ENCODE measurements at regions not wholly inside any gene's neighbourhood (a gene's known extent, or its start where the extent isn't known, plus 50 kb on each side); places are given as distances from the start of the nearest gene placed in this dataset.
A peak's percentile ranks its signal among the peaks of the same experiment; 100 is the strongest.

DNA sequence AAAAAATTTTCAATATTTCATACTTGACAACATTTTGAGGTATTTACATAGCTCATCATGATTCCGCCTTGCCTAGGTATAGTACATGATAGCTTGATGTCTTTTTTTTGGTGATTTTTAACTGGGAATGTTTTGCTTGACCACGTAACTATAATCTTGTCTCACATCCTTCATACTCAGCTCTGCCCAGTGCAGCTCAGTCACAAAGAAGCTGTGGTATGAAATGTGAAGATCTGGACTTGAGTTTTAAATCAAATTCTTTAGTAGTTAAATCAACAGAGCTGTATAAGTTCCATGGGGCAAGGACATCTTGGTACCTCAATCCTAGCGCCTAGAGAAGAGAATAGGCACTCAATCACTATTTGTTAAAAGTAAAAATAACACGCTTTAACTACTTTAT, 276.3 kb upstream of the DKK2 start:
- DNase-seq, result no peak

DNA sequence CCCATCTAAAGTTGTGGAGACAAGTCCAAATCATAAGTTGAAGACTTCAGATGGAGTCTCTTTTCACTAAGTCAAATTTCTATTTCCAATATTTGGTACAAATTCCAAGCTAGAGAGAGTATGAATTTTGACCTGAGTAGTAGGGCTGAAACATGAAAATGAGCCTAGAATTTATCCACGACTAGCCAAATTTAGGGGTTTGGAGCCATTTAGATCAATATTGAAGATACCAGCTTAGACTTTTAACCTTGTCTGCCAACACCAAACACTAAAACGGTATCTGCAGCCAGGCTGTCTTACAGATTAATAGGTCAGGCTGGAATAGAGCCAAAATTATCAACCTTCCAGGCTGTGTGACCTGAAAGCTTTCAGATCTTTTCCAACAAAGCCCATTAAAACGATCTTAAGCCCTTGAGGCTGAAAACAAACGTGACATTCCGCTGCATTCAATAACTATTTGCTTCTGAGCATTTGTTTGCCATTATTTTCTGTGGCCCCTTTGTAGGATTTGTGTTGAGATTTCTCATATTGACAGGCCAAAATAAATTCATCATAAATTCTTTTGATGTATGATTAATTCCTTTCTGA, 268.7 kb upstream of the DKK2 start:
- no peak for DNase-seq

DNA sequence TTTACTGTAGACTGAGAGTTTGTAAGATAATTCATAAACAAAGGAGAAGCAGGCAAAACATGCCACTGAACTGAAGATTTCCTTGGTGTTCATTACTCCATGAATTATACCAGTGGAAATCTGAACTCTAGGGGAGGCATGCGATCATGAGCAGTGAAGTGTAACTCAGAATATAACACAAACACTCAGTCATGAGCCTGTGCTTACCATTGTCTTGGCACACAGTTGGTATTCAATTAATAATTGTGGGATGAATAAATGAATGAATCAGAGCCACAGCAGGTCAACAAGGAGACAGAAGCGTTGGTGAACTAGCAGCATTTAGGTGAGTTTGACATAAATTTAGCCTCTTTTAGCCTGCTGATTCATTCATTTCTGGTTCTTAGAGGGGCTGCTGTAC, 263.5 kb upstream of the DKK2 start:
- no peak for DNase-seq

DNA sequence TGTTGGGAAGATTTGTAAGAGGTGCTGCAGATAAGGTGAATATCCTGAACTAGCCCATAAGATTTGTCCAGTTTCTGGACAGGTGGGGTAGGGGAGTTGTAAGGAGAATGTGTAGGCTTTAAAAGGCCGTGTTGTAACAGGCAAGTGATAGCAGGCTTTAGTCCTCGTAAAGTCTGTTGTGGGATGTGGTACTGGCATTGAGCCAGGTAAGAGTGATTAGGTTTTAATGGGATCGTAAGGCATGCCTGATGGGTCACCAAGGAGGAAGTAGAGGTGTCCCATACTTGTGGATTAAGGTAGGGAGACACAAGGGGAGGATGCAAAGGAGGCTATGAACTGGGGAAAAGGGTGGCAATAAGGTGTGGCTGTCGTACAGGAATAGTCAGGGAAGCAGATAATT, 256.9 kb upstream of the DKK2 start:
- DNase-seq, result no peak

DNA sequence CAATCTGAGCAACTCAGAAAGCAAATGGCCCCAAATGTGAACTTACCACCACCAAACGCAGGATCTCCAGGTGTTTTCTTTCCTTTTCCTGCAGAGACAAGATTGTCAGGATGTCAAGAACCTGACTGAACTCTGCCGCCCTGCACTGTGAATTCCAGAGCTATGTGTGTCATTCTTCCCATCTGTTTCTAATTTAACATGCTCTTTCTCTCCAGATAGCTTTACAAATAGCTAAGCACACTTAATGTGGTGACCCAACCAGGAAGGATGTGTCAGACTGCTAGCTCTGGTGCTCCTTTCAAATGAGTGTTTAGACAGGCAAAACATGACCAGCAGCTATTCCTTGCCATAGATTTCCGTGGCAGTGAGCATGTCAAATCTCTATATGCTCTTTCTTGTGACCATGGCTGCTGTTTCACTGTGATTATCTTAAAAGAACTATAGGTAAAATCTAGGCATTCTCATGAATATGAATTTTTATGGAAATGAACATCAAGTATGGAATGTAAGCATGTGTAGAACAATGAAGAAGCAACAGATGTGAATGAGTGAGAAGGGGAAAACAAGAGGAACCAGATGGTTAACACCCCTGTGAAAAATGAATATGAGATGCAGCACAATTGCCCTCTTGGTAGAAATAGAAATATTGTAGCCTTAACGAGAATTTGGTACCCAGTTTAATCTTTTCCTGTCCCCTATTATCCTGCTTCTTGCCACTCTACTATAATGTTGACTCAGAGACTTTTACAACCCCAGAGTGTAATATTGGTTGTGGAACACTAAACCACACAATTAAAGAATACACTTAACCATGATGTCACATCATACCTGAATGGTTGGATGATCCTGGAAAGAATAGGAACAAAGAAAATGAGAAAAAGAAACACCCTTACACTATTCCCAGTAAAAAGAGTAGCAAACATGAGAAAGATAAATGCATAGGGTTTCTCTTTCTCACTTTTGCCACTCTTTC, 247.8 kb upstream of the DKK2 start:
- peak; percentile 24 for DNase-seq

DNA sequence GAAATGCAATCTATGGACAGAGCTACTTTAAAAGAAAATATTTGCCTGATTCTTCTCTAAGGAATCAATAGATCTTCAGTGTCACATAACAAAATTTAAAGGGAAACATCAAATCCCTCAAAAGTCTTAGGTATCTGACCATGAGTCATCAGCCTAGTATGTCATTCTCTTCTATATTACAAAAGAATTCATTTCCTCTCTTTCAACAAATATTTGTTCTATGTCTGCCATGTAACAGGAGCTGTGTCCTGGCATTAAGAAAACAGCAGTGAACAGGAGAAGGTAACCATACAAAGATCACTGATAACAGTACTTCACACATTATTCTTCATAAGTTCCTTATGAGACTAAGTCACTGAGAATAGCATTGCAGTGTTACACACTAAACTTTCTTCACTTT, 243.6 kb upstream of the DKK2 start:
- DNase-seq, result no peak

DNA sequence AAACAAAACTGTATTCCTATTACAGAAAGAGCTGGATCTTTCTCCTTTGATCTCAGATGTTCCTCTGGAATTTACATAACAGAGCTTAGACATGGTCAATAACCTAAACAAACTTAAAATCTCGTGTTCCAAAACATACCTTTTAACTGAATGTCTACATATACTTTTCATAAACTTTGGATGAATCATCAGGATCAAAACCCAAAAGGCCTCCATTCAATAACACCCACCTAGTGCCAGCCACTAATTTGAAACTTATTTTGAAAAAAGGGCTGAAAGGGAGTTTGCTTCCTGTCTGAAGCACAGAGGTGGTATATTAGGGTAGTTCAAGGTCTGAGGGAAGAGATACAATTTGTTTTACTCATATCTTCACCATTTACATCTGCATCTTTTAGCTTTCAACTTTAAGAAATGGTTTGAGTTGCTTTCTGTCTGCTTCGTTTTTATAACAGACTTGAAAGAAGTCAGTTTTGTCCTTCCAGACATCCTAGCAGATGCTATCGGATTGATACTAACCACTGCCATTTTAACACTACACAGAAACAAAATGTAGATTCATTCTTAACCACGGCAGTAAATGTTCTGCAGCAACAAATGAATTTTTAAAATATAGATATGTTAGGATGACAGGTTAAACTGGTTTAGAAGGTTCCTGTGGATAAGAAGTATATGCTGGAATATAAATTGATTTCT, 242.8 kb upstream of the DKK2 start:
- DNase-seq, result no peak

DNA sequence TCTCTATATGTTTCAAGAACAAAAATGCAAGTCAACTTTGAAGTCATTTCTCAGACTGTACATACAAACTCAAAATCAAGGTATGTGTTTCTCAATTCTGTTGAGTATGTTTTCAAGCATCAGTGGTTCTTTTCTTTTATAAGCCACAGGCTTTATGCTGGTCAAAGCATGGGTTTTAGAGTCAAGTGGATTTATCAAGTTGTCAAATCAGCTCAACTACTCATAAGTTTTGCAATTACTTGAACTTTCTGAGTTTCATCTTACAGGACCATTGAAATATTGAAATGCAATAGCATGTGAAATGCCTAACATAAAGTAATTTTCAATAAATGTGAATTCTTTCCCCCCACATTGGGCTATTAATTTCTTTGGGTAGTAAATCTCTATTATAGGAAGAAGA, 239.9 kb upstream of the DKK2 start:
- no peak for DNase-seq

DNA sequence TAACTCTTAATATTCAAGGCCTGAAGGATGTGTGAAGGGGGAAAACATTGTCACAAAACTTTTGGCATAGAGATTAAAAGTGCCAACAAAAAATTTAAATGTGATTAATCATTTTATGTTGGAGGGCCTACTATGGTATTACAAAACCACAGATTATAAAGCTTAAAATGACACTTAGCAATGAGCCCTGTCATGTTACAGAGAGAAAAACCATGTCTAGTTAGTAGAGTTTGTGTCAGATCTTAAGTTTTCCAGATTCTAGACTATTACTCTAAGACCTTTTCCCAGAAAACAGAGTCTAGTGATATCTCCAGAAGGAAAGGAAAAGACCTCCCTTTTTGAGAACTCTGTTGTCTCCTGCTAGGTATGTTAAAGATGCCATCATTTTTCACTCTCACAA, 239.1 kb upstream of the DKK2 start:
- DNase-seq, result no peak

DNA sequence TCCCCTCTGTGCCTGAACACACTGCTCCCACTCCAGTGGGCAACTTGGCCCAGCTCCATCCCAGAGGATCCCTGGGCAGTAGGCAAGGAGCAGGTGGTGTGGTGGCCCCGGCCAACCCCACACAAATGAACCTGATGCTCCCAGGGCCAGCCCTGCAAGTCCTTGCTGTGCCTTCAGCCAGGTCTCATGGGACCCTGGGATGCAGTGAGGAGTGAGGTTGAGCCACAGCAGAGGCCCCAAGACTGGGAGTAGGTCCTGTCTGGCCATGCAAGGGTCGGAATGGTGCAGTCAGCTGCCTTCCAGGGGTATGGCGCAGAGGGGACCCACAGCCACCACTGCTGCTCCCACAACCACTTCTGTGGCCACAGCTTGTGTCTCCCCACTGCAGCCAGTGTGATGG, 234.5 kb upstream of the DKK2 start:
- DNase-seq, result no peak

DNA sequence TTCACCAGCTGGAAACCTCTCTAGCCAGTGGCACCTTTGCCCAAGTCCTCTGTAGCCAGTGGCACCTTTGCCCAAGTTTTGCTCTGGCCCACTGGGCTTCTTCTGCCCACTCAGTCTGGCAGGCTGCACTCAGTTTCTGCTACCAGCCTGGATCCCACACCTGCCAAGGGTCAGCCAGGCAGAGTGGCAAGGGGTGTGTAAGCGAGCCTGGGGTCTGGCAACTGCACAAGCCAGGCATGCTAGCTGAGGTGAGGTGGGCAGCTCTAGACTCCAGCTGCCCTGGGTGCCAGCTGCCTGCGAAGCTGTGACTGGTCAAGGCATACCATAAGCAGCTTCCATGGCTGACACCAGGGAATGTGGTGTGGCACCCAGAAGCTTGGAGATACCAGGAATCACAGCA, 233.1 kb upstream of the DKK2 start:
- DNase-seq, result no peak

DNA sequence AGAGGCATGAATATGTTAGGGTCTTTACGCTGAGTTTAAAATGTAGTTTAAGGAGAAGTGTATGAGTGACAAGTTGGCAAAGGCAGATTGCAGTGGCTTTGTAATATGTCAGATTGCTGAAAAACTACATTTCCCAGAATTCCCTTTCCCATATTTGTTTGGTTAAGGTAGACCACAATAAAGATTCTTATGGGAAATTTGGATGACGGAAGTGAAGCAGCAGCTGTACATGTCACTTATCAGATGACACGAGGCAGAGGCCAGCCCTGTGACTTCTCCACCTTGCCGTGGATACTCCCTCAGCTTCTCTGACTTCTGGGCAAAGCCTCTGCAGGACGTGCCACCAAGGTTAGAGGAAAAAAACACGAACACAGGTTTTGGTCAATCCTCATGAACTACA, 229.7 kb upstream of the DKK2 start:
- no peak for DNase-seq

DNA sequence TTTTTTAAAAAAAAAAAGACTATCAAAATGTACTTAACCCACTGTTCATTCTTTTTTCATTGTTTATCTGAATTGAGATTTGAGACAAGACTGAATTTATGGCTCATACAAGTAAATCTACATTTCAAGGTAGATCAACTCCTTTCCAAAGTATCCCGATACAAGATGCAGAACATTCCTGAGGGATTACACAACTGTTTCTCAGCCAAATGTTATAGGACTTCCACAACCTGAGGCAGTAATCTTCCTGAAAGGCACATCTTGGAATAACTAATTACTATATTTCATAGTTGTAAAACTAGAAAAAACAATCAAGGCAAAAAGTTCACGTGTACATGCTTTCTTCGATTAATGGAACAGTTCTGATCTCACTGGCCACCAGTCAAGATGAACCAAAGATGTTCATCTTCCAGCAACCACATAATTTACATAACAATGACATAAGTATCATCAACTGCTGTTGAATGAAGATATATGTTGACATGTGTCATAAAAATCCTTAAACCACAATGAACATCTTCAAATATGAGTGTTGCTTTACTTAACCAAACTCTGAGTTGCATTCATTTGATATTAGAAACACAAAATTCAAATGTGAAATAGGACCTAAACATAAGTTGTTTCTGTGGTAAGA, 225.2 kb upstream of the DKK2 start:
- DNase-seq, result no peak

DNA sequence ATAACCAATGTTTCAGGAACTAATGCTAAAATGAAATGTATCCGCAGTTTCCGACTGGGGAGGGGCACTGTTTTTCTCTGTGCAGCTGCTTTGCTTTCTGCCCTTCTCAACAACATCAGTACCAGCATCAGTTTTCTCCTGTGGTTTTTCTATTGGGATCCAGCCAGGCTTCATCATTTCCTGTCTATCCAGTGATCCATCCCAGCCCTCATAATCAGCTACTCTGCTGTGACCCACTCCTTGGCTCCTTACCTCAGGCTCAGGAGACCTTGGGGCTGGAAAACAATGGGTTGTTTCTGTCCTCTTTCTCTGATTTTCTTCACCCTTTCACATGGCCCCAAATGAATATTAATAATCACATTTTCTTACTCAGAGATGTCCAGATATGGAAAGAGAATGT, 222.2 kb upstream of the DKK2 start:
- no peak for DNase-seq

DNA sequence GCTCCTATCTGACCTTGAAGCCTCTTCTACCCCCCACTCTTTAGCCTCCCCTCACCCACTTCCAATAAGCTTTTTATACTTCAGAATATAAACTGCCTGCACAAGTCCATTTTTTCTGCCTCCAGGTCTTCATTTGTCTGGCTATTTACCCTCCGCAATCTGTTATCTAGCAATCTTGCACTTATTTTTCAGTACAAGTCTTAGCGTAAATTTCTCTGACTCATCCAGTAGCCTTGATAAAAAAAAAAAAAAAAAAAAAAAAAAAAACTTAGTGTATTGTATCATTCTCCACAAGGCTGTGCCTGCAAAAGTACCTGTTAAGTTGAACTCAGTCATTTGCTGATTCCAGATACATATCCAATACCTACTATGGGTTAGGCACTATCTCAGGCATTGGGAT, 219.5 kb upstream of the DKK2 start:
- no peak for DNase-seq

DNA sequence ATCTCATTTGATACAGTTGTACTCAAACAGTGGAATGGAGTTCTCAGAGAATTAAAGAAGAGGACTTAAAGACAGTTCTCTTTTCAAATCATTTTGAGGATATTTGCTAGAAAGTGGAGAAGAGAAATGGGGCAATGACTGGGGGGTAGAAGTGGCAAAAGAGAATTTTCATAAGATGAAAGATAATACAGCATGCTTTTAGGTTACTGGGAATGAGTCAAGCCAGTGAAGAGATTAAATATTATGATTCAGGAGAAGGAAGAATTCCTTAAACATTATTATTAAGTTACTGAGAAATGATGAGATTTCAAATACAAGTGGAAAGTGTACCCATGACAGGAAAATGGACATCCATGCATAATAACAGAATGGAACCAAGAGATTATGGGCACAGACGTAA, 219.0 kb upstream of the DKK2 start:
- no peak for DNase-seq

DNA sequence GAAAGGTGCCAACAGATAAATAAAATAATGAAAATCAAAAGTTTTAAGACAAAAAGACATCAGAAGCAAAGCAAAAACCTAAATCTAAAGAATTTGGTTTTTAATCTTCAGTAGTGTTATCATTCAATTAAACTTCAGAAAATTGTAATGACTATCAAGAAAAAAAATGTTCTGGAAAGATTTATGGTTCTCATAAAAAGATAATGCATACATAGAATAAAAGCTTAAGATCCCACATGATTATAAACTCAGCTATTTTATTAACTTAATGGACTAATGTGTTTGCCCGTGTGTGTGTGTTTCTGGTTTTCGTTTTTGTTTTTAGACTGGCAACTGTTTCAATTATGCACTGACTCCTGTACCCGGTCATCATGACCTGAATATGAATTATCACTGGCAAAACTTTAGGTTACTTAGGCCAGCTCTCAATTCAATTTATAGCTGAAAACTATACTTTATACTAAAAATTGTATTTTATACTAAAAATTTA, 217.5 kb upstream of the DKK2 start:
- DNase-seq, result no peak

DNA sequence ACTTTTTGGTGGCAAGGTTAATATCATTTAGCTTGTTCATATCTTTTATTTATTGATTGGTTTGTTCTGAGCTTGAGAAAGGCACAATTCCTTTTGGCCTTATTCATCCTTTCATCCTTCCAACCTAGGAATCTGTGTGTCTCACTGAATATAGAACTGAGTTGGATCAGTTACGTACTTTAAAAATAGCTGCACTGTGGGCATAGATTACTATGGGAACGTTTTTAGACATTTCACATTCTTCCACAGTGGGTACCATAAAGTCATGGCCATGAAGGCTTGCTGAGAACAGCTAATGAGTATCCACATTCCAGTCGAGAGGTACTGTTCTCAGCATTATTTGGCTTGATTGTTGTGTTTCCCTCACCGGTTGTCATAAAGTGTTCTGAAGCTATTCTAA, 217.0 kb upstream of the DKK2 start:
- DNase-seq, result no peak

DNA sequence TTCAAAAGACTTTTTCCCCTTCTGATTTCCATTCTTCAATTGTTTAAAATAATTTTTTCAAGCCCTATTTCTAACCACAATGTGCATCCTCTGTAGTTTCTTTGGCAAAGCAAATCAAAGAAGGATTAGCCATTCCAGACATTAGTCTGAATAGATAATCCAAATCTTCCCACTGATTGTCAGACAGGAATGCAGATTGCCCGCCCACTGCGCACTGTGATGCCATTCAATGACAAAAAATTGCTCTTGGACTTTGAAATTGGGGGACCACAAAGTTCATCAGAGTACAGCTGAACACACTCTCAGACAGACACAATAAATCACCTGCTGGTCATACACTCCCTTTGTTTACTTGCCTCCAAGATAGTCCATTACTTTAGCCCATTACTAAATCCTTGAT, 216.5 kb upstream of the DKK2 start:
- DNase-seq, result no peak

DNA sequence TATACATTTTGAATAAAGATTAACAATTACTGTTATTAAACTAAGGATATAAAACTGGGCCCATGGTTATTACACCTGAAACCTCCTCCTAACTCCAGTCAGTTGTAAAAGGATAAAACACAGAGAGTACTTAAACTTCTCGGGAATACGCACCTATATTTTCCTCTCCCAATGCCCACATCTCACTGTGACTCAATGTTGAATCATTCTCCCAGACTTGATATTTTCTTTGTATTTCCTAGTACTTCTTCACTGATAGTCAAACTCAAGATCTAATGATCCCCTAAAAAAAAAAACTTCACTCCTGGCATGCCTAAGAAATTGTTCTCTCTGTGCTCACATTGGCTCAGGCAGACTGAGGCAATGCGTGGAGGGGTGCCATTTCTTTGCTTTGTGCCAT, 212.5 kb upstream of the DKK2 start:
- no peak for DNase-seq

DNA sequence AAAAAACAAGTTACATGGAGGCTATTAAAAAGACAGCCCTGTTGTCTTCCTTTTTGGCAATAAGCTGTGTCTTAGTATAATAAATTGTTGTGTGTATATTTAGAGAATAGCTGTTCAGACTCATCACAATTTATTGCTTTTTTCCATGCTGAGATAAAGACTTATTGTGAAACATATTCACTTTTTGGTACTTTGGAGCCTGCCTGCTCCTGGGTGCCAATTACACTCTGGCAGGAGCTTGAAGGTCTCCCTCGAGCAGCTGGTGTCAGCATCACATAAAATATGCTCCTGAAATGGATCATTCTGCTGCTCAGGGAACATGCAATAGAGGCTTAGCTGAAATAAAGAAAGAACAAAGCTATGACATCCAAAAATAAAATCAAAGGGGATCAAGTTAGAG, 211.6 kb upstream of the DKK2 start:
- peak; percentile 24 for DNase-seq

DNA sequence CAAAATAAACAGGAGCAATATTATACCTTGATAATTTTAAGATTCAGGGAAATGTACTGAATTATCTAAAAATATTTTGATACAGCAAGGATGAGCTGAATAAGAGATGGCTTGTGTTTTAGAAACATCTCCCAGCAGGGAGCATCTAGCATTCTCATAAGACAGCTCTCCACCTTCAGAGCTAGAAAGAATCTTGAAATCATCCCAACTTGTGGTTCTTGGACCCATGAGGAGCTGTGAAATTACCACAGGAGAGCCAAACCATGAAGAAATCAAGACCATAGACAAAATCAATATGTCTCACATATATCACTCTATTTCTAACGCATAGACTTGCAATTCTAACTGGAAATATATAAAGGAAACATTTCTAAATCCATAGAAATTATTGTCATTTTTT, 210.6 kb upstream of the DKK2 start:
- no peak for DNase-seq

DNA sequence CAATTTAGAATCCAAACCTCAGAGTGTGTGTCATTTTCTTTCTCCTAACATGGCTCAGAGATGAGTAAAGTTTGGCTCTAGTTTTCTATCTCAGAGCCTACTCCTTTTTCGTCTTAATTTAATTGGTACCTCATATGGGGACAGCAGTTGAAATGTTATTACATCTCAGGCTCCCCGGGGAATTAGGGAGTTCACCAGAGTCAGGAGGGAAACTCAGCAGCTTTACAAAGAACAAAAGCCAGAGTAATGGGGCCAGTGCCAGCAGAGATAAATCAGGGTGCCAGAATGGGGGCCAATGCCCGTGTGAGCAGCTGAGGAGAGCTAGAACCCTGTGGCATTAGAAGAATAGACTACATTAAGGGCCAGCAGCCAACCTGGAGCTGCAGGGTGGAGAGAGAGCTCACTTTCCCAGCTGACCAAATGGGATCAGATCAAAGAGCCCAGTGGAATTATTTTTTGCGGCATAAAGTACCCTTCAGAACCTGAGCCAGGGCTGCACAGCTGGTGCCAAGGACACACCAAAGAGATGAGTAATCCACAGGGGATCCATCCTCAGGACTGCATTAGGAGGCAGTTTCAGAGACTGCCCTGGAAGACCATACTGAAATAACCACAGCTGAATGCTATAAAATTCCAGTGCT, 207.1 kb upstream of the DKK2 start:
- peak; percentile 38 for DNase-seq
